ENCODE measurements at regions not wholly inside any gene's neighbourhood (a gene's known extent, or its start where the extent isn't known, plus 50 kb on each side); places are given as distances from the start of the nearest gene placed in this dataset.
A peak's percentile ranks its signal among the peaks of the same experiment; 100 is the strongest.
"Not testable (repeated sequence)": the region's sequence is repeated elsewhere in the genome, so short reads cannot be mapped to it uniquely, and the experiment has no call there.

DNA sequence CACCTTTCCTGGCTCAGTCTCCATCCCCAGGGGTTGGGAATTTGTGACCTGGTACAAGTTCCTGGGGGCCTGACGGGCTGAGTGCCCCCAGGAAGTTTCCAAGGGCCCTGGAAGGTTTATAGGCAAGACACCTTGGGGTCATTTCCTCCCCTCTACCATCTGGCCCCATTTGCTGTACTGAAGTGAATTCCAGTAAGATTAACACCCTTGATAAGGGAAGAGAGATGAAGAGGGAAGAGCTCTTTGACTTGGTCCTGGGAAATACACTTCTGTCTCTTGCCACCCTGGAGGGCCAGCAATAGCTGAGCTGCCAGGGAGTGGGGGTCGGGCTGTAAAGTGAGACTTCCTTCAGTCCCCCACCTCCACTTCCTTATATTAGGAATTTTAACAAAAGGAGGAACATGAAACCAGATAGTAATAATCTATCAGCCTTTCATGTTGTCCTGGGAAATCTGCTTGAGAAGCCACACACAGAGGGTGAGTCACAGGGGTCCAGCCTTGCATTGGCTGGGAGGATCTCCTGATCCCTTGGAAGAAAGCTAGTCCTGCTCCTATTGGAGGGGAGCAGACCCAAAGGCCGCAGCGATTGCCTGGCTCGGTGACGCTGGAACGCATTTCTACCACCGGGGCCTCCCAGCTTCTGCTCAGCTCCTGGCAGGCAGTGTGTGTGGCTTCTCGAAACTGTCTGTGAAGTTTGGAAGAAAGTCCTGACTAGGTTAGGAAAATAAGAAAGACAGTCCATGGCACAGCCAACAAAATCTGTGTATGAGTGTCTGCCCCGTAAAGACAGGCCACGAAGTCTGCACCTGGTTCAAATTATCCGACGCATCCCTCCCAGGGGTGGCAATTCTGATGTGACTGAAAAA lies 87.3 kb downstream of the ACAA2 start:
- no peak overlapping the region for H3K27ac Mint-ChIP-seq
- peaks cover 8 to 10% (median 9%) of the 10 kb centered on the region in 3 donors for H3K4me1 Mint-ChIP-seq
- Histone ChIP-seq H3K27ac (ENCODE audit: low read length) (no peak overlapping the region), H3K9me3 (no peaks in the 10 kb centered on the region), H3K36me3 (ENCODE audit: control insufficient read depth in 2 of 2, extremely low read depth in 1 of 2, insufficient read depth in 1 of 2, low read length in 1 of 2) (no peaks in the 10 kb centered on the region), H3K27me3 (replicated peaks in 1 of 2; ENCODE audit: control insufficient read depth in 2 of 2, extremely low read depth in 1 of 2, insufficient read depth in 2 of 2, low read length in 1 of 2) (peaks cover 3 to 19% of the 10 kb centered on the region in 2 experiments), H3K4me3 (ENCODE audit: control insufficient read depth in 1 of 2, extremely low read depth in 1 of 2, low read length in 1 of 2) (no peak overlapping the region), H3K4me1 (ENCODE audit: control insufficient read depth in 1 of 2, extremely low read depth in 1 of 2, insufficient read depth in 2 of 2, low read length in 2 of 2) (peaks cover 0 to 4% of the 10 kb centered on the region in 2 experiments)
- WGBS (ENCODE audit: insufficient coverage) = 83% methylated on average over 7 of the region's 13 CpGs
- peaks cover 15 to 25% of the 10 kb centered on the region in 2 donors for H3K27me3 Mint-ChIP-seq
- POLR2A ChIA-PET = interaction anchor here in 1 of 2 donors (0.7 kb wide), 1 partner anchor 148 kb away, joined by 3 read pairs; no protein-coding TSS in a partner anchor
- ATAC-seq (replicated peaks in 1 of 4) (no peak), DNase-seq (no peak)
- no peak overlapping the region for H3K4me3 Mint-ChIP-seq
- no peaks in the 10 kb centered on the region for H3K9me3 Mint-ChIP-seq
- CTCF ChIA-PET = interaction anchor here in 1 of 2 donors (0.6 to 0.7 kb wide), 2 partner anchors 14 to 191 kb away, joined by 3 to 12 read pairs; no protein-coding TSS in a partner anchor
- H3K36me3 Mint-ChIP-seq = no peaks in the 10 kb centered on the region

- WGBS (ENCODE audit: insufficient coverage) = 17% methylated on average over 2 of the region's 13 CpGs
- no peaks in the 10 kb centered on the region for H3K9me3 Mint-ChIP-seq
- no peak overlapping the region for H3K27ac Mint-ChIP-seq
- no peaks in the 10 kb centered on the region for H3K36me3 Mint-ChIP-seq
- peaks cover 15 to 25% of the 10 kb centered on the region in 2 donors for H3K27me3 Mint-ChIP-seq
- peak overlapping the region in 1 of 3 donors; percentile 4 for H3K4me3 Mint-ChIP-seq
- no peak for ATAC-seq (replicated peaks in 1 of 4)
- peaks cover 8 to 10% (median 9%) of the 10 kb centered on the region in 3 donors for H3K4me1 Mint-ChIP-seq
- CTCF ChIA-PET = no interaction called here
- Histone ChIP-seq H3K36me3 (ENCODE audit: control insufficient read depth in 2 of 2, extremely low read depth in 1 of 2, insufficient read depth in 1 of 2, low read length in 1 of 2) (no peaks in the 10 kb centered on the region), H3K27ac (ENCODE audit: low read length) (no peak overlapping the region), H3K4me3 (ENCODE audit: control insufficient read depth in 1 of 2, extremely low read depth in 1 of 2, low read length in 1 of 2) (no peak overlapping the region), H3K4me1 (ENCODE audit: control insufficient read depth in 1 of 2, extremely low read depth in 1 of 2, insufficient read depth in 2 of 2, low read length in 2 of 2) (peaks cover 0 to 4% of the 10 kb centered on the region in 2 experiments), H3K9me3 (no peaks in the 10 kb centered on the region), H3K27me3 (replicated peaks in 1 of 2; ENCODE audit: control insufficient read depth in 2 of 2, extremely low read depth in 1 of 2, insufficient read depth in 2 of 2, low read length in 1 of 2) (peaks cover 3 to 19% of the 10 kb centered on the region in 2 experiments)
- no peak for DNase-seq
- POLR2A ChIA-PET = interaction anchor here in 1 of 2 donors (0.5 kb wide), 1 partner anchor 216 kb away, joined by 13 read pairs; no protein-coding TSS in a partner anchor
Measured at GRCh38 chr18:49723648-49724180, 89.6 kb downstream of the ACAA2 start.

- Mint-ChIP-seq H3K36me3 (no peaks in the 10 kb centered on the region), H3K4me3 (no peak overlapping the region), H3K4me1 (peaks cover 8 to 10% (median 9%) of the 10 kb centered on the region in 3 donors), H3K9me3 (no peaks in the 10 kb centered on the region), H3K27me3 (peaks cover 17 to 30% of the 10 kb centered on the region in 2 donors), H3K27ac (no peak overlapping the region)
- H3K36me3 ChIP-seq (ENCODE audit: control insufficient read depth in 2 of 2, extremely low read depth in 1 of 2, insufficient read depth in 1 of 2, low read length in 1 of 2) = no peaks in the 10 kb centered on the region
- 75% methylated on average over 1 of the region's 4 CpGs for WGBS (ENCODE audit: insufficient coverage)
- CTCF ChIA-PET = no interaction called here
- peaks cover 0 to 2% of the 10 kb centered on the region in 2 experiments for H3K4me1 ChIP-seq (ENCODE audit: control insufficient read depth in 1 of 2, extremely low read depth in 1 of 2, insufficient read depth in 2 of 2, low read length in 2 of 2)
- ATAC-seq (replicated peaks in 1 of 4) (no peak), DNase-seq (no peak)
- no peak overlapping the region for H3K27ac ChIP-seq (ENCODE audit: low read length)
- POLR2A ChIA-PET = no interaction called here
- H3K27me3 ChIP-seq (replicated peaks in 1 of 2; ENCODE audit: control insufficient read depth in 2 of 2, extremely low read depth in 1 of 2, insufficient read depth in 2 of 2, low read length in 1 of 2) = peaks cover 3 to 10% of the 10 kb centered on the region in 2 experiments
- H3K4me3 ChIP-seq (ENCODE audit: control insufficient read depth in 1 of 2, extremely low read depth in 1 of 2, low read length in 1 of 2) = no peak overlapping the region
- no peaks in the 10 kb centered on the region for H3K9me3 ChIP-seq
Measured at GRCh38 chr18:49722477-49722876, 90.9 kb downstream of the ACAA2 start.

GRCh38 chr18:49721981-49722380 lies 91.4 kb downstream of the ACAA2 start:
- H3K36me3 ChIP-seq (ENCODE audit: control insufficient read depth in 2 of 2, extremely low read depth in 1 of 2, insufficient read depth in 1 of 2, low read length in 1 of 2) = no peaks in the 10 kb centered on the region
- H3K9me3 ChIP-seq = no peaks in the 10 kb centered on the region
- no CpG with 5 or more reads among the region's 3 CpGs for WGBS (ENCODE audit: insufficient coverage)
- H3K4me3 ChIP-seq (ENCODE audit: control insufficient read depth in 1 of 2, extremely low read depth in 1 of 2, low read length in 1 of 2) = no peak overlapping the region
- ChIA-PET POLR2A (no interaction called here), CTCF (no interaction called here)
- H3K27ac ChIP-seq (ENCODE audit: low read length) = no peak overlapping the region
- Mint-ChIP-seq H3K27me3 (peaks cover 19 to 33% of the 10 kb centered on the region in 2 donors), H3K4me3 (no peak overlapping the region), H3K27ac (no peak overlapping the region), H3K36me3 (no peaks in the 10 kb centered on the region), H3K9me3 (no peaks in the 10 kb centered on the region), H3K4me1 (peaks cover 8 to 10% (median 9%) of the 10 kb centered on the region in 3 donors)
- H3K27me3 ChIP-seq (replicated peaks in 1 of 2; ENCODE audit: control insufficient read depth in 2 of 2, extremely low read depth in 1 of 2, insufficient read depth in 2 of 2, low read length in 1 of 2) = peaks cover 3 to 10% of the 10 kb centered on the region in 2 experiments
- H3K4me1 ChIP-seq (ENCODE audit: control insufficient read depth in 1 of 2, extremely low read depth in 1 of 2, insufficient read depth in 2 of 2, low read length in 2 of 2) = peaks cover 0 to 2% of the 10 kb centered on the region in 2 experiments
- DNase-seq (no peak), ATAC-seq (replicated peaks in 1 of 4) (no peak)

- H3K9me3 Mint-ChIP-seq; H3K36me3 Mint-ChIP-seq; H3K4me1 ChIP-seq (ENCODE audit: control insufficient read depth in 1 of 2, extremely low read depth in 1 of 2, insufficient read depth in 2 of 2, low read length in 2 of 2); H3K4me3 ChIP-seq (ENCODE audit: control insufficient read depth in 1 of 2, extremely low read depth in 1 of 2, low read length in 1 of 2); CTCF ChIA-PET; H3K36me3 ChIP-seq (ENCODE audit: control insufficient read depth in 2 of 2, extremely low read depth in 1 of 2, insufficient read depth in 1 of 2, low read length in 1 of 2); H3K4me3 Mint-ChIP-seq; ATAC-seq (replicated peaks in 1 of 4); H3K4me1 Mint-ChIP-seq; POLR2A ChIA-PET; H3K9me3 ChIP-seq; H3K27ac ChIP-seq (ENCODE audit: low read length); H3K27ac Mint-ChIP-seq; DNase-seq: not testable (repeated sequence)
- WGBS (ENCODE audit: insufficient coverage) = no CpG with 5 or more reads among the region's 3 CpGs
- H3K27me3 ChIP-seq (replicated peaks in 1 of 2; ENCODE audit: control insufficient read depth in 2 of 2, extremely low read depth in 1 of 2, insufficient read depth in 2 of 2, low read length in 1 of 2) = peaks cover 3 to 17% of the 10 kb centered on the region in 2 experiments
- peaks cover 19 to 33% of the 10 kb centered on the region in 2 donors for H3K27me3 Mint-ChIP-seq
Measured at GRCh38 chr18:49720944-49721343, 92.4 kb downstream of the ACAA2 start.

- CTCF ChIA-PET = no interaction called here
- peaks cover 19 to 30% of the 10 kb centered on the region in 2 donors for H3K27me3 Mint-ChIP-seq
Measured at GRCh38 chr18:49717617-49718016, 95.7 kb downstream of the ACAA2 start.

More at GRCh38 chr18:49717617-49718016, 95.7 kb downstream of the ACAA2 start:
- no peaks in the 10 kb centered on the region for H3K4me1 Mint-ChIP-seq
- no peak overlapping the region for H3K27ac Mint-ChIP-seq
- no peak overlapping the region for H3K27ac ChIP-seq (ENCODE audit: low read length)
- H3K36me3 ChIP-seq (ENCODE audit: control insufficient read depth in 2 of 2, extremely low read depth in 1 of 2, insufficient read depth in 1 of 2, low read length in 1 of 2) = no peaks in the 10 kb centered on the region
- H3K4me3 ChIP-seq (ENCODE audit: control insufficient read depth in 1 of 2, extremely low read depth in 1 of 2, low read length in 1 of 2) = no peak overlapping the region
- no peak for DNase-seq
- 67% methylated on average over 2 of the region's 3 CpGs for WGBS (ENCODE audit: insufficient coverage)
- ATAC-seq (replicated peaks in 1 of 4) = no peak
- peaks cover 3 to 13% of the 10 kb centered on the region in 2 experiments for H3K27me3 ChIP-seq (replicated peaks in 1 of 2; ENCODE audit: control insufficient read depth in 2 of 2, extremely low read depth in 1 of 2, insufficient read depth in 2 of 2, low read length in 1 of 2)
- H3K4me3 Mint-ChIP-seq = no peak overlapping the region
- H3K9me3 Mint-ChIP-seq = no peaks in the 10 kb centered on the region
- H3K4me1 ChIP-seq (ENCODE audit: control insufficient read depth in 1 of 2, extremely low read depth in 1 of 2, insufficient read depth in 2 of 2, low read length in 2 of 2) = no peaks in the 10 kb centered on the region
- H3K9me3 ChIP-seq = no peaks in the 10 kb centered on the region
- POLR2A ChIA-PET = no interaction called here
- no peaks in the 10 kb centered on the region for H3K36me3 Mint-ChIP-seq
